Fibroblast of lung (primary cell): ENCODE measurements at regions not wholly inside any gene's neighbourhood (a gene's known extent, or its start where the extent isn't known, plus 50 kb on each side); places are given as distances from the start of the nearest gene placed in this dataset.
"Not testable (repeated sequence)": the region's sequence is repeated elsewhere in the genome, so short reads cannot be mapped to it uniquely, and the experiment has no call there.

Source experiments
- CTCF ChIP-seq, 2 donors: IDR thresholded peaks in 1 of 2; conservative IDR thresholded peaks in 1 of 2; 1 replicate in 1 of 2; 2 replicates in 1 of 2; pipeline ENCODE4 v1.5.1; 2011 to 2012; ENCODE audit warnings: low read length in 2 of 2, control low read depth in 1 of 2, inconsistent platforms in 1 of 2, low read depth in 1 of 2, mild to moderate bottlenecking in 1 of 2
- EZH2 ChIP-seq: IDR thresholded peaks from 2 replicates; pipeline ENCODE4 v1.5.1; 2012; ENCODE audit warnings: low read length, control low read depth, mild to moderate bottlenecking; ENCODE audit errors: missing control alignments

GRCh38 chr13:24933106-24934023, 162.6 kb upstream of the PABPC3 start:
- TF ChIP-seq CTCF (conservative IDR thresholded peaks at IDR 0.05 in 1 of 2, IDR thresholded peaks at IDR 0.05 in 1 of 2; ENCODE audit: low read depth in 1 of 2, low read length in 2 of 2); EZH2: not testable (repeated sequence)
